Heart right ventricle (tissue), 16 donors: ENCODE measurements at regions not wholly inside any gene's neighbourhood (a gene's known extent, or its start where the extent isn't known, plus 50 kb on each side); places are given as distances from the start of the nearest gene placed in this dataset.

Experiments used
- ATAC-seq, 8 donors: fragments of 200-7000 bp; cut with Tn5 transposase; one replicate each; pipeline ENCODE4 v1.9.1; 2020; ENCODE audit warnings: mild to moderate bottlenecking in 8 of 8, moderate library complexity in 8 of 8, moderate number of reproducible peaks in 1 of 8
- DNase-seq, 2 donors: peaks; one replicate each; pipeline ENCODE4 v3.0.0-alpha.2; 2020
- H3K27ac ChIP-seq, 10 donors: fragments of 200-600 bp; sonication (generic) in 2 of 10; one replicate each; pipeline versions ENCODE4 v1.5.0 to v1.8.0; 2020 to 2022; ENCODE audit warnings: mild to moderate bottlenecking in 3 of 10
- H3K27me3 ChIP-seq, 7 donors: fragments of 200-600 bp; one replicate each; pipeline ENCODE4 v1.8.0; 2021 to 2022; ENCODE audit warnings: mild to moderate bottlenecking in 2 of 7
- H3K36me3 ChIP-seq, 9 donors: fragments of 200-600 bp; sonication (generic) in 1 of 9; one replicate each; pipeline versions ENCODE4 v1.5.0 to v1.8.0; 2020 to 2022; ENCODE audit warnings: mild to moderate bottlenecking in 2 of 9
- H3K4me1 ChIP-seq, 9 donors: fragments of 200-600 bp; sonication (generic) in 1 of 9; one replicate each; pipeline versions ENCODE4 v1.5.0 to v1.8.0; 2020 to 2022; ENCODE audit warnings: mild to moderate bottlenecking in 4 of 9
- H3K4me3 ChIP-seq, 10 donors: fragments of 200-600 bp; sonication (generic) in 2 of 10; one replicate each; pipeline versions ENCODE4 v1.5.0 to v1.8.0; 2020 to 2022; ENCODE audit warnings: mild to moderate bottlenecking in 7 of 10, moderate library complexity in 2 of 10
- H3K9me3 ChIP-seq, 11 donors: fragments of 200-600 bp in 10 of 11; sonication (generic) in 2 of 11; one replicate each; pipeline versions ENCODE4 v1.5.0 to v1.8.0; 2013 to 2022; ENCODE audit warnings: mild to moderate bottlenecking in 2 of 11, control low read depth in 1 of 11, moderate library complexity in 1 of 11
- CTCF ChIP-seq, 9 donors: fragments of 200-600 bp; sonication (generic) in 2 of 9; IDR thresholded peaks; one replicate each; pipeline versions ENCODE4 v1.5.0 to v1.8.0; 2021 to 2022; ENCODE audit warnings: antibody characterized with exemption in 9 of 9, mild to moderate bottlenecking in 5 of 9, moderate library complexity in 1 of 9
- WGBS, 2 donors: extraction: QIAGEN DNeasy Blood & Tissue Kit; methylation state at CpG; one replicate each; pipeline ENCODE4 v1.1.7; 2013; ENCODE audit warnings: inconsistent platforms in 1 of 2; 5-methylcytosine and 5-hydroxymethylcytosine counted together
- intact Hi-C, 10 donors: fragments of 100-400 bp; cut with DNase I; formaldehyde crosslinking; loops; one replicate each; pipeline versions ENCODE4 v1.11.1 to v1.14.2; 2022
- donor health status: Arrhythmogenic right ventricular cardiomyopathy.
- donor health status: ischemic (EF 13 %, LVEDD 7.1; RV severe dilation, severe dysfunction).
- donor health status: healthy with polysubstance abuse.
- donor health status: DM: no; HTN: yes; CAD: no.
- donor health status: DM: no; HTN: no; CAD: no.
- donor health status: ischemic (EF 25% LVEDD 6.9; RV normal size, moderate dysfunction).
- donor health status: ischemic (EF 25% LVEDD 5.7; RV mildly dilated, moderate dysfunction).
- donor health status: healthy.
- donor health status: DM: yes; HTN: yes; CAD: no.
- donor health status: Ischemic cardiomyopathy.
- donor health status: ischemic (EF 35%, LVEDD 5.7; RV mildly dilated, moderate dysfunction).
- donor health status: nonischemic (EF 11% LVEDD 7.7; RV severe dilation, severe dysfunction).
- donor health status: DM: yes; HTN: yes; CAD: no.
- donor health status: PGD.
- donor health status: ischemic (EF 29% LVEDD 5.4; RV normal size, mild dysfunction).
- donor health status: nonischemic (EF 23%, LVEDD 6.1; RV moderate dilation, normal function).

GRCh38 chr5:29389993-29390392, 1803.5 kb upstream of the CDH6 start:
- Histone ChIP-seq H3K9me3 (peaks cover 0 to 54% (median 0%) of the 10 kb centered on the region in 11 donors), H3K27me3 (no peaks in the 10 kb centered on the region), H3K4me3 (no peak overlapping the region), H3K36me3 (no peaks in the 10 kb centered on the region), H3K27ac (no peak overlapping the region), H3K4me1 (no peaks in the 10 kb centered on the region)
- intact Hi-C loops: no loop called here
- TF ChIP-seq CTCF (IDR thresholded peaks at IDR 0.05): no peak
- WGBS, 2 donors: 85 to 88% methylated on average over 7 of the region's 7 CpGs
- DNase-seq (no peak), ATAC-seq (no peak)

DNA sequence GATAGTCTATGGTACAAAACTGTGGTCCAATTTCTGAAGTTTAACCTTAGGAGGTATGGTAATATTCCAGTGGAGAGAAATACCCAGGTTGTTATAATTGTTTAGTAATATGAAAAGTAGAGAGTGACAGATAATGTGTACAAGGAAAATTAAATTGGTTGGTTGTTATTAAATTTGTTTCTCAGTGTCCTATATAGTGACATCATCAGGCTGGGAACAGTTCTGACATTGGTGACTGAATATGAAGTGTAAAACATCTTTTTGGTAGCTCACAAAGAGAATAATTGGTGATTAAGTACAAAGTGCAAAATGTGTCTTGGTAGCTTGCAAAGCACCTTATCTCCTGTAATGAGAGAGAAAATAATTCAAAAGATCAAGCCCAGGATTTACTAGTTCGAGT, 1806.1 kb upstream of the CDH6 start:
- 40 to 68% methylated on average over 1 of the region's 1 CpG for WGBS, 2 donors
- H3K36me3 ChIP-seq: no peaks in the 10 kb centered on the region

GRCh38 chr5:29382780-29383179, 1810.7 kb upstream of the CDH6 start:
- Histone ChIP-seq H3K4me1 (no peaks in the 10 kb centered on the region), H3K27me3 (no peaks in the 10 kb centered on the region), H3K9me3 (peaks cover 0 to 23% (median 0%) of the 10 kb centered on the region in 11 donors), H3K36me3 (no peaks in the 10 kb centered on the region), H3K27ac (no peak overlapping the region), H3K4me3 (no peak overlapping the region)
- intact Hi-C loops: no loop called here
- TF ChIP-seq CTCF (IDR thresholded peaks at IDR 0.05): no peak
- DNase-seq (no peak), ATAC-seq (no peak)
- WGBS, 2 donors: 87 to 90% methylated on average over 4 of the region's 4 CpGs

More for the DNA sequence above, 1806.1 kb upstream of the CDH6 start:
- Histone ChIP-seq H3K27me3 (no peaks in the 10 kb centered on the region), H3K9me3 (peaks cover 0 to 55% (median 0%) of the 10 kb centered on the region in 11 donors), H3K4me3 (no peak overlapping the region), H3K4me1 (no peaks in the 10 kb centered on the region), H3K27ac (no peak overlapping the region)
- no peak for DNase-seq
- TF ChIP-seq CTCF (IDR thresholded peaks at IDR 0.05): no peak
- intact Hi-C loops: no loop called here
- ATAC-seq: no peak

GRCh38 chr5:29380029-29380428, 1813.5 kb upstream of the CDH6 start:
- Histone ChIP-seq H3K27ac (no peak overlapping the region), H3K4me3 (no peak overlapping the region), H3K4me1 (no peaks in the 10 kb centered on the region), H3K36me3 (no peaks in the 10 kb centered on the region), H3K27me3 (no peaks in the 10 kb centered on the region), H3K9me3 (peaks cover 0 to 17% (median 0%) of the 10 kb centered on the region in 11 donors)
- no peak for TF ChIP-seq CTCF (IDR thresholded peaks at IDR 0.05)
- DNase-seq (no peak), ATAC-seq (no peak)
- intact Hi-C loops: no loop called here
- 38 to 93% methylated on average over 1 of the region's 1 CpG for WGBS, 2 donors
